K562 (cell line): ENCODE measurements at regions not wholly inside any gene's neighbourhood (a gene's known extent, or its start where the extent isn't known, plus 50 kb on each side); places are given as distances from the start of the nearest gene placed in this dataset.

Experiments used
- ATAC-seq: fragments of 200-7000 bp; cut with Tn5 transposase; 3 replicates; pipeline ENCODE4 v1.9.1; 2020; ENCODE audit warnings: moderate library complexity
- BruUV-seq: library from RNA; stranded (reverse); fragments of 400-500 nt; replicated peaks from 2 replicates; lab custom pipeline; 2021; lab: Mats Ljungman, UMichigan
- CTCF ChIA-PET: fragments of 300-600 bp; formaldehyde crosslinking; extraction: SDS; loops from one replicate; lab custom pipeline; 2021; ENCODE audit warnings: low intra/inter-chr PET ratio; lab: Yijun Ruan, JAX
- POLR2A ChIA-PET: fragments of 300-600, 350-650 bp; sonication (Branson Sonifier 250); formaldehyde crosslinking; extraction: SDS; loops from one replicate; lab custom pipeline; 2021; ENCODE audit warnings: antibody characterized with exemption, inconsistent platforms; lab: Yijun Ruan, JAX
- DNase-seq, 4 experiments: peaks; one replicate each; pipeline versions ENCODE4 v3.0.0 to v3.0.0-alpha.2; 2011 to 2018; ENCODE audit warnings: low spot score in 3 of 4, mixed read lengths in 3 of 4; ENCODE audit errors: extremely low read depth in 1 of 4
- FAIRE-seq: peaks from 2 replicates; lab custom pipeline; 2011; peaks lifted over from hg19 to GRCh38; lab: Jason Lieb, UNC
- H2AFZ ChIP-seq: 2 replicates; pipeline ENCODE4 v1.6.0; 2011; ENCODE audit warnings: low read depth, low read length, control low read depth, inconsistent platforms
- H3K27ac ChIP-seq: fragments of 200-600 bp; 3 replicates; pipeline ENCODE4 v1.8.0; 2011; ENCODE audit warnings: low read depth, mild to moderate bottlenecking, control low read depth, inconsistent platforms, low read length, moderate library complexity, mixed read lengths; ENCODE audit errors: extremely low read depth
- H3K27me3 ChIP-seq, 2 experiments: fragments of 300-600 bp in 1 of 2; 2 replicates in 1 of 2; 3 replicates in 1 of 2; pipeline versions ENCODE4 v1.6.0 to v1.8.0; 2011; ENCODE audit warnings: inconsistent platforms in 2 of 2, low read length in 2 of 2, mild to moderate bottlenecking in 1 of 2, mixed read lengths in 1 of 2, moderate library complexity in 1 of 2; ENCODE audit not compliant: control insufficient read depth in 2 of 2, insufficient read depth in 2 of 2
- H3K36me3 ChIP-seq: fragments of 300-600 bp; 3 replicates; pipeline ENCODE4 v1.8.0; 2011; ENCODE audit warnings: mild to moderate bottlenecking, low read length, inconsistent platforms; ENCODE audit not compliant: control insufficient read depth, insufficient read depth
- H3K4me1 ChIP-seq, 2 experiments: fragments of 200-600 bp in 1 of 2; replicated peaks in 1 of 2; 2 replicates in 1 of 2; 3 replicates in 1 of 2; pipeline versions ENCODE4 v1.5.1 to v1.8.0; 2011; ENCODE audit warnings: inconsistent platforms in 2 of 2, low read length in 2 of 2, mild to moderate bottlenecking in 1 of 2, mixed read lengths in 1 of 2, moderate library complexity in 1 of 2; ENCODE audit not compliant: control insufficient read depth in 2 of 2, insufficient read depth in 2 of 2
- H3K4me2 ChIP-seq: 2 replicates; pipeline ENCODE4 v1.6.1; 2011; ENCODE audit warnings: low read length, control low read depth, inconsistent platforms, mixed read lengths; ENCODE audit not compliant: insufficient read depth
- H3K4me3 ChIP-seq: fragments of 200-600 bp; sonication (generic), shearing (Covaris generic); 2 replicates; pipeline ENCODE4 v1.5.1; 2016; ENCODE audit warnings: control low read depth, inconsistent platforms
- H3K79me2 ChIP-seq: fragments of 200-600 bp; 3 replicates; pipeline ENCODE4 v1.8.0; 2011; ENCODE audit warnings: low read length, inconsistent platforms; ENCODE audit not compliant: control insufficient read depth, insufficient read depth
- H3K9ac ChIP-seq, 2 experiments: 2 replicates each; pipeline versions ENCODE4 v1.6.0 to v1.6.1; 2011; ENCODE audit warnings: low read depth in 2 of 2, low read length in 2 of 2, control low read depth in 1 of 2, inconsistent platforms in 1 of 2, mild to moderate bottlenecking in 1 of 2, mixed read lengths in 1 of 2; ENCODE audit not compliant: insufficient read depth in 1 of 2
- H3K9me1 ChIP-seq: one replicate; pipeline ENCODE4 v1.6.0; 2011; ENCODE audit warnings: inconsistent platforms, mild to moderate bottlenecking, low read length, moderate library complexity; ENCODE audit not compliant: control insufficient read depth, insufficient read depth
- H3K9me3 ChIP-seq: replicated peaks from 2 replicates; pipeline ENCODE4 v1.5.1; 2011; ENCODE audit warnings: low read depth, low read length, inconsistent platforms; ENCODE audit not compliant: control insufficient read depth, insufficient read depth
- H4K20me1 ChIP-seq: replicated peaks from 2 replicates; pipeline ENCODE4 v1.6.1; 2011; ENCODE audit warnings: low read length, inconsistent platforms, mixed read lengths; ENCODE audit not compliant: control insufficient read depth, insufficient read depth
- BCOR ChIP-seq: fragments of 450-650 bp; IDR thresholded peaks from 2 replicates; pipeline ENCODE4 v1.6.1; 2016
- COPS2 ChIP-seq: fragments of 450-650 bp; conservative IDR thresholded peaks from 2 replicates; pipeline ENCODE4 v1.6.1; 2016; ENCODE audit warnings: mild to moderate bottlenecking, moderate library complexity
- FOXJ2 ChIP-seq: fragments of 200-800 bp; sonication (Bioruptor generic); IDR thresholded peaks from 2 replicates; pipeline ENCODE4 v1.6.1; 2016; ENCODE audit warnings: missing genetic modification characterization, missing compliant biosample characterization
- NELFE ChIP-seq: IDR thresholded peaks from 2 replicates; pipeline ENCODE4 v1.6.1; 2011; ENCODE audit warnings: mild to moderate bottlenecking; ENCODE audit not compliant: insufficient read depth, insufficient read length
- NR2C1 ChIP-seq, 2 experiments: fragments of 450-650 bp; IDR thresholded peaks; 2 replicates each; pipeline ENCODE4 v1.6.1; 2017; ENCODE audit warnings: mild to moderate bottlenecking in 2 of 2, antibody characterized with exemption in 1 of 2, inconsistent platforms in 1 of 2, missing compliant biosample characterization in 1 of 2, missing genetic modification characterization in 1 of 2
- WGBS: fragments of 100-300 bp; shearing (Covaris generic); methylation state at CpG from one replicate; pipeline ENCODE4 v1.1.6; 2016; ENCODE audit warnings: low coverage, mixed read lengths; ENCODE audit not compliant: insufficient coverage; ENCODE audit errors: missing lambda C conversion rate; 5-methylcytosine and 5-hydroxymethylcytosine counted together
- in situ Hi-C: fragments of 300-500 bp; cut with MboI; formaldehyde crosslinking; loops from 4 replicates; pipeline ENCODE4 v1.15.0; 2018; ENCODE audit warnings: inconsistent platforms, mixed read lengths
- intact Hi-C: fragments of 100-400 bp; cut with micrococcal nuclease; formaldehyde crosslinking; loops from 2 replicates; pipeline ENCODE4 v1.14.2; 2022
- TF ChIP-seq, protein P1 (sequence below): fragments of 450-650 bp; IDR thresholded peaks from 2 replicates; pipeline ENCODE4 v1.6.1; 2014; ENCODE audit warnings: low read depth, mild to moderate bottlenecking, moderate library complexity, borderline replicate concordance

DNA sequence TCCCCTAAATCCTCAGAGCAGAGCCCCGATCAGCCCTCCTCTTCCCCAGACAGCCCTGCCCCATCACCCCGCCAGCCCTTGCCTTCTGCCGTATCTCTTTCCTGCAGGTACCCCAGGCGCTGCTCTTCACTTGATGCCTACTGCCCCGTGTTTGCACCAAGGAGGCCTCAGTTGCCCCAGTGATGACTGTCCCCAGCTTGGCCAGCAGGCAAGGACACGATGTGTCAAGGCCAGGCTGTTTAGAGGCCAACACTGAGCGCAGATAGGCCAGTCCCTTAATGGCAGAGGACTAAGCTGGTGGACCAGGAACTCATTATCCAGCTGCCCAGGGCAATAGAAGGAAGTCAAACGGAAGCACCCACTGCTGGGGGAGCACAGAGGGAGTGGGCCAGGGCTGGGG, 68.4 kb downstream of the CAMK2N1 start:
- DNase-seq, result no peak
- H4K20me1 ChIP-seq, result 0 out of 2 replicates have a peak, but pooled peaks cover 4% of the 10 kb centered on the region
- no peak for FAIRE-seq
- H3K79me2 ChIP-seq, result no peaks in the 10 kb centered on the region
- peaks cover 2% of the 10 kb centered on the region for H3K9me1 ChIP-seq
- POLR2A ChIA-PET, result interaction anchor here (1.1 kb wide), 1 partner anchor 12 kb away, joined by 5 read pairs; no protein-coding TSS in a partner anchor
- H3K4me2 ChIP-seq, result no peak overlapping the region
- no peak overlapping the region for H2AFZ ChIP-seq
- TF ChIP-seq, protein P1, sequence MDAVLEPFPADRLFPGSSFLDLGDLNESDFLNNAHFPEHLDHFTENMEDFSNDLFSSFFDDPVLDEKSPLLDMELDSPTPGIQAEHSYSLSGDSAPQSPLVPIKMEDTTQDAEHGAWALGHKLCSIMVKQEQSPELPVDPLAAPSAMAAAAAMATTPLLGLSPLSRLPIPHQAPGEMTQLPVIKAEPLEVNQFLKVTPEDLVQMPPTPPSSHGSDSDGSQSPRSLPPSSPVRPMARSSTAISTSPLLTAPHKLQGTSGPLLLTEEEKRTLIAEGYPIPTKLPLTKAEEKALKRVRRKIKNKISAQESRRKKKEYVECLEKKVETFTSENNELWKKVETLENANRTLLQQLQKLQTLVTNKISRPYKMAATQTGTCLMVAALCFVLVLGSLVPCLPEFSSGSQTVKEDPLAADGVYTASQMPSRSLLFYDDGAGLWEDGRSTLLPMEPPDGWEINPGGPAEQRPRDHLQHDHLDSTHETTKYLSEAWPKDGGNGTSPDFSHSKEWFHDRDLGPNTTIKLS, result no peak
- TF ChIP-seq BCOR, result no peak
- no peak for TF ChIP-seq NR2C1 (IDR thresholded peaks at IDR 0.05)
- TF ChIP-seq NR2C1 (tag; IDR thresholded peaks at IDR 0.05), result no peak
- TF ChIP-seq FOXJ2 (tag), result no peak
- TF ChIP-seq COPS2, result no peak
- TF ChIP-seq NELFE, result no peak
- intact Hi-C loops, result no loop called here
- CTCF ChIA-PET, result no interaction called here
- peaks cover 0 to 10% of the 10 kb centered on the region in 2 experiments; a peak in 2 of 5 replicates for H3K27me3 ChIP-seq
- in situ Hi-C loops, result no loop called here
- H3K4me1 ChIP-seq, result no peaks in the 10 kb centered on the region
- no peaks in the 10 kb centered on the region; the same call in none of the 2 replicates for H3K9me3 ChIP-seq
- H3K36me3 ChIP-seq, result no peaks in the 10 kb centered on the region
- H3K27ac ChIP-seq, result no peak overlapping the region
- ATAC-seq, result no peak
- BruUV-seq, result no TSS peak
- 3% methylated on average over 8 of the region's 8 CpGs for WGBS
- no peak overlapping the region for H3K4me3 ChIP-seq
- H3K9ac ChIP-seq, result no peak overlapping the region
